ENCODE measurements at regions not wholly inside any gene's neighbourhood (a gene's known extent, or its start where the extent isn't known, plus 50 kb on each side); places are given as distances from the start of the nearest gene placed in this dataset.
A peak's percentile ranks its signal among the peaks of the same experiment; 100 is the strongest.

GRCh38 chr13:50274181-50274580, 258.9 kb downstream of the KCNRG start:
- H3K27me3 Mint-ChIP-seq = peaks cover 5% of the 10 kb centered on the region
- DNase-seq = no peak
- CTCF ChIA-PET = interaction anchor here (0.6 to 1.0 kb wide), 2 partner anchors 13 to 1420 kb away, joined by 3 read pairs; no protein-coding TSS in a partner anchor
- intact Hi-C loops (cut with DNase I, micrococcal nuclease) = no loop called here
- no peak for ATAC-seq
- H3K4me3 Mint-ChIP-seq = no peak overlapping the region
- no peak overlapping the region for H3K27ac Mint-ChIP-seq
- no peaks in the 10 kb centered on the region for H3K9me3 Mint-ChIP-seq (ENCODE audit: low read depth)
- peaks cover 1% of the 10 kb centered on the region for H3K4me1 Mint-ChIP-seq
- H3K36me3 Mint-ChIP-seq (ENCODE audit: low read depth) = no peaks in the 10 kb centered on the region
- POLR2A ChIA-PET = no interaction called here

GRCh38 chr13:50275392-50276063, 260.3 kb downstream of the KCNRG start:
- ATAC-seq = peak; percentile 81
- POLR2A ChIA-PET = no interaction called here

GRCh38 chr13:50276550-50276949, 261.3 kb downstream of the KCNRG start:
- peaks cover 1% of the 10 kb centered on the region for H3K4me1 Mint-ChIP-seq
- ChIA-PET POLR2A (no interaction called here), CTCF (no interaction called here)
- intact Hi-C loops (cut with DNase I, micrococcal nuclease) = no loop called here
- H3K27ac Mint-ChIP-seq = no peak overlapping the region
- ATAC-seq (no peak), DNase-seq (no peak)
- H3K4me3 Mint-ChIP-seq = no peak overlapping the region
- H3K9me3 Mint-ChIP-seq (ENCODE audit: low read depth) = no peaks in the 10 kb centered on the region
- H3K27me3 Mint-ChIP-seq = peaks cover 4% of the 10 kb centered on the region
- H3K36me3 Mint-ChIP-seq (ENCODE audit: low read depth) = no peaks in the 10 kb centered on the region

More at GRCh38 chr13:50275392-50276063, 260.3 kb downstream of the KCNRG start:
- CTCF ChIA-PET = interaction anchor here (0.8 kb wide), 1 partner anchor 63 kb away, joined by 3 read pairs; no protein-coding TSS in a partner anchor
- no peak overlapping the region for H3K27ac Mint-ChIP-seq
- peaks cover 5% of the 10 kb centered on the region for H3K27me3 Mint-ChIP-seq
- H3K4me3 Mint-ChIP-seq = no peak overlapping the region
- H3K36me3 Mint-ChIP-seq (ENCODE audit: low read depth) = no peaks in the 10 kb centered on the region
- H3K9me3 Mint-ChIP-seq (ENCODE audit: low read depth) = no peaks in the 10 kb centered on the region
- intact Hi-C loops (cut with DNase I, micrococcal nuclease) = no loop called here
- peaks cover 1% of the 10 kb centered on the region for H3K4me1 Mint-ChIP-seq
- peak; percentile 12 for DNase-seq

GRCh38 chr13:50277127-50277526, 261.9 kb downstream of the KCNRG start:
- ATAC-seq (no peak), DNase-seq (no peak)
- intact Hi-C loops (cut with DNase I, micrococcal nuclease) = no loop called here
- ChIA-PET CTCF (no interaction called here), POLR2A (no interaction called here)
- H3K9me3 Mint-ChIP-seq (ENCODE audit: low read depth) = peaks cover 2% of the 10 kb centered on the region
- no peaks in the 10 kb centered on the region for H3K36me3 Mint-ChIP-seq (ENCODE audit: low read depth)
- no peak overlapping the region for H3K27ac Mint-ChIP-seq
- peaks cover 6% of the 10 kb centered on the region for H3K27me3 Mint-ChIP-seq
- peaks cover 1% of the 10 kb centered on the region for H3K4me1 Mint-ChIP-seq
- no peak overlapping the region for H3K4me3 Mint-ChIP-seq

GRCh38 chr13:50277906-50278305, 262.7 kb downstream of the KCNRG start:
- intact Hi-C loops (cut with DNase I, micrococcal nuclease) = no loop called here
- POLR2A ChIA-PET = no interaction called here
- no peak overlapping the region for H3K4me3 Mint-ChIP-seq
- peaks cover 9% of the 10 kb centered on the region for H3K27me3 Mint-ChIP-seq
- H3K27ac Mint-ChIP-seq = no peak overlapping the region
- DNase-seq = no peak
- peaks cover 4% of the 10 kb centered on the region for H3K9me3 Mint-ChIP-seq (ENCODE audit: low read depth)
- CTCF ChIA-PET = no interaction called here
- H3K36me3 Mint-ChIP-seq (ENCODE audit: low read depth) = peaks cover 2% of the 10 kb centered on the region
- ATAC-seq = no peak
- peaks cover 1% of the 10 kb centered on the region for H3K4me1 Mint-ChIP-seq

- H3K36me3 Mint-ChIP-seq (ENCODE audit: low read depth) = peaks cover 2% of the 10 kb centered on the region
- ChIA-PET POLR2A (no interaction called here), CTCF (no interaction called here)
- ATAC-seq (no peak), DNase-seq (no peak)
- H3K27me3 Mint-ChIP-seq = peaks cover 11% of the 10 kb centered on the region
- no peak overlapping the region for H3K27ac Mint-ChIP-seq
- intact Hi-C loops (cut with DNase I, micrococcal nuclease) = no loop called here
- peaks cover 4% of the 10 kb centered on the region for H3K9me3 Mint-ChIP-seq (ENCODE audit: low read depth)
- H3K4me3 Mint-ChIP-seq = no peak overlapping the region
- peaks cover 11% of the 10 kb centered on the region for H3K4me1 Mint-ChIP-seq
Observed at GRCh38 chr13:50280441-50280937, 265.2 kb downstream of the KCNRG start.

- CTCF ChIA-PET = interaction anchor here (1.4 kb wide), 1 partner anchor 305 kb away, joined by 6 read pairs; no protein-coding TSS in a partner anchor
- intact Hi-C loops (cut with DNase I, micrococcal nuclease) = no loop called here
- Mint-ChIP-seq H3K4me3 (no peak overlapping the region), H3K9me3 (ENCODE audit: low read depth) (peaks cover 4% of the 10 kb centered on the region), H3K36me3 (ENCODE audit: low read depth) (peaks cover 2% of the 10 kb centered on the region), H3K27ac (no peak overlapping the region), H3K4me1 (peaks cover 9% of the 10 kb centered on the region), H3K27me3 (peaks cover 11% of the 10 kb centered on the region)
- POLR2A ChIA-PET = no interaction called here
- no peak for ATAC-seq
- DNase-seq = no peak
Observed at GRCh38 chr13:50282016-50282415, 266.8 kb downstream of the KCNRG start.

GRCh38 chr13:50283017-50283416, 267.8 kb downstream of the KCNRG start:
- no peak overlapping the region for H3K27ac Mint-ChIP-seq
- no peak overlapping the region for H3K4me3 Mint-ChIP-seq
- ChIA-PET POLR2A (interaction anchor here (0.7 kb wide), 1 partner anchor 168 kb away, joined by 3 read pairs; no protein-coding TSS in a partner anchor), CTCF (interaction anchor here (0.7 kb wide), 1 partner anchor 307 kb away, joined by 4 read pairs; no protein-coding TSS in a partner anchor)
- intact Hi-C loops (cut with DNase I, micrococcal nuclease) = no loop called here
- ATAC-seq = no peak
- peaks cover 4% of the 10 kb centered on the region for H3K9me3 Mint-ChIP-seq (ENCODE audit: low read depth)
- H3K36me3 Mint-ChIP-seq (ENCODE audit: low read depth) = peaks cover 2% of the 10 kb centered on the region
- no peak for DNase-seq
- peaks cover 9% of the 10 kb centered on the region for H3K4me1 Mint-ChIP-seq
- H3K27me3 Mint-ChIP-seq = peaks cover 11% of the 10 kb centered on the region

GRCh38 chr13:50284540-50284939, 269.3 kb downstream of the KCNRG start:
- H3K9me3 Mint-ChIP-seq (ENCODE audit: low read depth) = peaks cover 4% of the 10 kb centered on the region
- peaks cover 11% of the 10 kb centered on the region for H3K27me3 Mint-ChIP-seq
- ATAC-seq = no peak

GRCh38 chr13:50285283-50285682, 270.0 kb downstream of the KCNRG start:
- H3K36me3 Mint-ChIP-seq (ENCODE audit: low read depth) = peaks cover 2% of the 10 kb centered on the region
- POLR2A ChIA-PET = interaction anchor here (0.6 kb wide), 1 partner anchor 542 kb away, joined by 3 read pairs; no protein-coding TSS in a partner anchor
- H3K4me3 Mint-ChIP-seq = no peak overlapping the region
- no peak overlapping the region for H3K27ac Mint-ChIP-seq
- peaks cover 9% of the 10 kb centered on the region for H3K27me3 Mint-ChIP-seq
- DNase-seq = no peak
- CTCF ChIA-PET = no interaction called here
- ATAC-seq = no peak
- H3K4me1 Mint-ChIP-seq = peaks cover 9% of the 10 kb centered on the region
- intact Hi-C loops (cut with DNase I, micrococcal nuclease) = no loop called here
- peaks cover 4% of the 10 kb centered on the region for H3K9me3 Mint-ChIP-seq (ENCODE audit: low read depth)

More at GRCh38 chr13:50284540-50284939, 269.3 kb downstream of the KCNRG start:
- intact Hi-C loops (cut with DNase I, micrococcal nuclease) = no loop called here
- DNase-seq = no peak
- ChIA-PET POLR2A (no interaction called here), CTCF (no interaction called here)
- H3K36me3 Mint-ChIP-seq (ENCODE audit: low read depth) = peaks cover 2% of the 10 kb centered on the region
- no peak overlapping the region for H3K4me3 Mint-ChIP-seq
- H3K27ac Mint-ChIP-seq = no peak overlapping the region
- H3K4me1 Mint-ChIP-seq = peaks cover 9% of the 10 kb centered on the region

- no peak overlapping the region for H3K4me3 Mint-ChIP-seq
- intact Hi-C loops (cut with DNase I, micrococcal nuclease) = no loop called here
Observed at GRCh38 chr13:50286324-50286723, 271.1 kb downstream of the KCNRG start.

GRCh38 chr13:50290186-50290585, 274.9 kb downstream of the KCNRG start:
- H3K4me1 Mint-ChIP-seq = peaks cover 4% of the 10 kb centered on the region
- H3K4me3 Mint-ChIP-seq = no peak overlapping the region
- H3K27me3 Mint-ChIP-seq = no peaks in the 10 kb centered on the region
- peaks cover 2% of the 10 kb centered on the region for H3K9me3 Mint-ChIP-seq (ENCODE audit: low read depth)
- ChIA-PET POLR2A (no interaction called here), CTCF (no interaction called here)
- no peak overlapping the region for H3K27ac Mint-ChIP-seq
- DNase-seq (no peak), ATAC-seq (no peak)
- intact Hi-C loops (cut with DNase I, micrococcal nuclease) = no loop called here
- H3K36me3 Mint-ChIP-seq (ENCODE audit: low read depth) = no peaks in the 10 kb centered on the region

More at GRCh38 chr13:50286324-50286723, 271.1 kb downstream of the KCNRG start:
- ChIA-PET POLR2A (no interaction called here), CTCF (interaction anchor here (1.2 kb wide), 1 partner anchor 12 kb away, joined by 3 read pairs; no protein-coding TSS in a partner anchor)
- H3K27ac Mint-ChIP-seq = no peak overlapping the region
- peaks cover 9% of the 10 kb centered on the region for H3K4me1 Mint-ChIP-seq
- peaks cover 2% of the 10 kb centered on the region for H3K36me3 Mint-ChIP-seq (ENCODE audit: low read depth)
- DNase-seq (no peak), ATAC-seq (no peak)
- H3K27me3 Mint-ChIP-seq = peaks cover 9% of the 10 kb centered on the region
- peaks cover 4% of the 10 kb centered on the region for H3K9me3 Mint-ChIP-seq (ENCODE audit: low read depth)

Data from activated CD4-positive, alpha-beta T cell treated with anti-CD3 and anti-CD28 coated beads for 36 hours (primary cell).